ENCODE measurements at regions not wholly inside any gene's neighbourhood (a gene's known extent, or its start where the extent isn't known, plus 50 kb on each side); places are given as distances from the start of the nearest gene placed in this dataset.

DNA sequence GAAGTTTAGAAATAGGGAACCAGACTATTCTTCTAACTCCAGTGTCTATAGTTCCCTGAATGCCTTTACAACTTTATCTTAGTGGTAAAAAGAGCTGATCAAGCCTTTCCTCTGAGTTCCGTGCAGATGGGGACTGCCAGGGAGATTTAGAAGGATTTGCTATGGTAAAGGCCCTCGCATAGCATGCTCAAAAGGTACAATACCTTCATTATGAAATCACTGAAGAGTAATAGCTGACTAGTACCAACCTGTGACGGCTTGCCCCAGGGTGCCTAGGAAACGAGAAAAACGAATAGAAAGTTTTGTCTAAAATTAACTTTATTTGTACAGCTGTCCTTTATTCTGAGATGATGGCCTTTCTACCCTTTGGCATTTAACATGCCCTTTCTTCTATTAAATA lies 150.1 kb upstream of the ARHGAP42 start:
- no peak for DNase-seq
- Histone ChIP-seq H3K27me3 (no peaks in the 10 kb centered on the region), H3K9me3 (replicated peaks in 1 of 3) (no peaks in the 10 kb centered on the region), H3K4me1 (replicated peaks in 1 of 2) (no peaks in the 10 kb centered on the region), H3K4me3 (no peak overlapping the region), H3K27ac (no peak overlapping the region), H3K36me3 (replicated peaks in 1 of 2) (no peaks in the 10 kb centered on the region)
- 46 to 64% (median 58%) methylated on average over 5 of the region's 5 CpGs for WGBS, 4 donors
- no peak for TF ChIP-seq POLR2A (IDR thresholded peaks at IDR 0.05)
- TF ChIP-seq, protein P1, sequence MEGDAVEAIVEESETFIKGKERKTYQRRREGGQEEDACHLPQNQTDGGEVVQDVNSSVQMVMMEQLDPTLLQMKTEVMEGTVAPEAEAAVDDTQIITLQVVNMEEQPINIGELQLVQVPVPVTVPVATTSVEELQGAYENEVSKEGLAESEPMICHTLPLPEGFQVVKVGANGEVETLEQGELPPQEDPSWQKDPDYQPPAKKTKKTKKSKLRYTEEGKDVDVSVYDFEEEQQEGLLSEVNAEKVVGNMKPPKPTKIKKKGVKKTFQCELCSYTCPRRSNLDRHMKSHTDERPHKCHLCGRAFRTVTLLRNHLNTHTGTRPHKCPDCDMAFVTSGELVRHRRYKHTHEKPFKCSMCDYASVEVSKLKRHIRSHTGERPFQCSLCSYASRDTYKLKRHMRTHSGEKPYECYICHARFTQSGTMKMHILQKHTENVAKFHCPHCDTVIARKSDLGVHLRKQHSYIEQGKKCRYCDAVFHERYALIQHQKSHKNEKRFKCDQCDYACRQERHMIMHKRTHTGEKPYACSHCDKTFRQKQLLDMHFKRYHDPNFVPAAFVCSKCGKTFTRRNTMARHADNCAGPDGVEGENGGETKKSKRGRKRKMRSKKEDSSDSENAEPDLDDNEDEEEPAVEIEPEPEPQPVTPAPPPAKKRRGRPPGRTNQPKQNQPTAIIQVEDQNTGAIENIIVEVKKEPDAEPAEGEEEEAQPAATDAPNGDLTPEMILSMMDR (IDR thresholded peaks at IDR 0.05), result no peak
- intact Hi-C loops (cut with DNase I), result no loop called here

DNA sequence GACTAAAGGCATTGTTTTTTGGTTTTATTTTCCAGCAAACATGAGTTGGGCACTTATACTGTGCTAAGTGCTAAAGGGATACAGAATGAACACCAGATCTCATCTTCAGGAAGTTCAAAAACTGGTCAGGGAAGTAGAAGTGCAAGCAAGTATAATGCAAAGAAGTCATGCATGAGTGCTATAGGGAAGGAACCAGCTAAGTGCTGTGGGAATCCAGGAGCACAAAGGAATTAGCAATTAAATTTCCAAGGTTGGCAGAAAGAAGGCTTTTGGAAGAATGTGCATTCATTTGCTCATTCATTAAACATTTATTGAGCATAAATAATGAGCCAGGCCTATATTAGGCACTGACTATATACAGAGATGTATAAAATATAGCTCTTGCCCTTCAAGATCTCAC lies 143.7 kb upstream of the ARHGAP42 start:
- no peaks in the 10 kb centered on the region for H3K36me3 ChIP-seq (replicated peaks in 1 of 2)
- intact Hi-C loops (cut with DNase I), result no loop called here
- TF ChIP-seq POLR2A (IDR thresholded peaks at IDR 0.05), result no peak
- TF ChIP-seq, protein P1 (IDR thresholded peaks at IDR 0.05), result no peak
- no peak overlapping the region for H3K4me3 ChIP-seq
- no peaks in the 10 kb centered on the region for H3K27me3 ChIP-seq
- H3K9me3 ChIP-seq (replicated peaks in 1 of 3), result no peaks in the 10 kb centered on the region
- H3K4me1 ChIP-seq (replicated peaks in 1 of 2), result no peaks in the 10 kb centered on the region
- H3K27ac ChIP-seq, result no peak overlapping the region
- DNase-seq, result no peak

DNA sequence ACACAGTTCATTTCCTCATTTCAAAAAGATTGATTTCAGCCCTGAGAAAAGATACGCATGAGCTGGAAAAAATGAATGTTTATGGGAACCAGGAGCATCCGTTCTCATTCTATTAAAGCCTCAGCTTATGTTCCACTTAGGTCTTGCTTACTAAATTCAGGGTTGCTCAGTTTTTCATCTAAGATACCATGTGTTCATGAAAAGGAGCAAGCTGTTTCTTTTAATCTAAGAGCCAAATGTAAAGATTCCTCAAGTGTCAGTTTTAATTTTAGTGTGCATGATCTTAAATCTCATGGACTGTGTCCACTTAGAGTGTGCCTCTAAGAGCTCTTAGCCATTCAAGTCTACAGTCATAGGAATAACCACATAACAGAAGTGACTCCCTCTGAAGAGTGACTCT lies 141.5 kb upstream of the ARHGAP42 start:
- H3K9me3 ChIP-seq (replicated peaks in 1 of 3), result no peaks in the 10 kb centered on the region
- no peak overlapping the region for H3K4me3 ChIP-seq
- TF ChIP-seq, protein P1 (IDR thresholded peaks at IDR 0.05), result no peak
- TF ChIP-seq POLR2A (IDR thresholded peaks at IDR 0.05), result no peak
- 67 to 81% (median 72%) methylated on average over 2 of the region's 2 CpGs for WGBS, 4 donors
- H3K36me3 ChIP-seq (replicated peaks in 1 of 2), result no peaks in the 10 kb centered on the region
- DNase-seq, result no peak
- intact Hi-C loops (cut with DNase I), result no loop called here
- no peaks in the 10 kb centered on the region for H3K4me1 ChIP-seq (replicated peaks in 1 of 2)
- H3K27ac ChIP-seq, result no peak overlapping the region
- H3K27me3 ChIP-seq, result no peaks in the 10 kb centered on the region

DNA sequence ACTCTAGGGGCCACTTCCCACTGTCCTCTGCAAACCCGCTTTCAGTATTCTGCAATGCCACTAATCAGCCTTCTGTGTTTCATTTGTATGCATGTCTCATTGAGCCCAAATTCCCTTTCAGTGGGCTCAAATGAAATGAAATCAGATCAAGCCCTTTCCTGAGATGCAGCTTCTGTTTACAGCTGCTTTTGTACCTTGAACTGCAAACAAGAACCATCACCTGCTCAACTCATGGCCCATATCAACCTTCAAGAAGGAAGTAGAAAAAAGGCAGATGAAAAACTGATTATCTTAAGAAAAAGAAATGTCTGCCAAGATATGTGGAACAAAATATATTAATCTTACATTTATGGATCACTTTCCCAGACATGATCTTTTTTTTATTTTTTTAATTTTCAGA lies 141.1 kb upstream of the ARHGAP42 start:
- 92 to 100% (median 95%) methylated on average over 1 of the region's 1 CpG for WGBS, 4 donors
- no peaks in the 10 kb centered on the region for H3K9me3 ChIP-seq (replicated peaks in 1 of 3)
- H3K27ac ChIP-seq, result no peak overlapping the region
- intact Hi-C loops (cut with DNase I), result no loop called here
- H3K4me3 ChIP-seq, result no peak overlapping the region
- DNase-seq, result no peak
- no peaks in the 10 kb centered on the region for H3K27me3 ChIP-seq
- no peaks in the 10 kb centered on the region for H3K4me1 ChIP-seq (replicated peaks in 1 of 2)
- TF ChIP-seq, protein P1 (IDR thresholded peaks at IDR 0.05), result no peak
- no peak for TF ChIP-seq POLR2A (IDR thresholded peaks at IDR 0.05)
- H3K36me3 ChIP-seq (replicated peaks in 1 of 2), result no peaks in the 10 kb centered on the region
